GM23338 (cell line): ENCODE measurements at regions not wholly inside any gene's neighbourhood (a gene's known extent, or its start where the extent isn't known, plus 50 kb on each side); places are given as distances from the start of the nearest gene placed in this dataset.

ENCODE experiments used
- CTCF ChIP-seq, 2 experiments: fragments of 200-600 bp in 1 of 2; sonication (generic) in 1 of 2; conservative IDR thresholded peaks; 2 replicates each; pipeline versions ENCODE4 v1.5.1 to v1.6.1; 2016 to 2017; ENCODE audit warnings: antibody characterized with exemption in 2 of 2, low read depth in 2 of 2, mild to moderate bottlenecking in 2 of 2, moderate library complexity in 1 of 2
- EZH2 ChIP-seq: fragments of 200-600 bp; sonication (generic); IDR thresholded peaks from one replicate; pipeline ENCODE4 v1.8.0; 2017; ENCODE audit warnings: antibody characterized with exemption, mild to moderate bottlenecking, low read depth; ENCODE audit not compliant: unreplicated experiment
- EZH2phosphoT487 ChIP-seq: fragments of 200-600 bp; sonication (generic); IDR thresholded peaks from one replicate; pipeline ENCODE4 v1.8.1; 2018; ENCODE audit warnings: antibody characterized with exemption; ENCODE audit not compliant: unreplicated experiment
- NANOG ChIP-seq: IDR thresholded peaks from 2 replicates; pipeline ENCODE4 v1.6.1; 2016; ENCODE audit warnings: antibody characterized with exemption, borderline replicate concordance
- POLR2AphosphoS5 ChIP-seq: IDR thresholded peaks from 2 replicates; pipeline ENCODE4 v1.6.1; 2016; ENCODE audit warnings: antibody characterized with exemption, low read depth

GRCh38 chr13:47454986-47455385 is 546.1 kb downstream of the SUCLA2 start:
- TF ChIP-seq EZH2 (no peak), NANOG (no peak), EZH2phosphoT487 (no peak), POLR2AphosphoS5 (no peak), CTCF (conservative IDR thresholded peaks at IDR 0.05; ENCODE audit: low read depth in 2 of 2) (no peak)
